Mammary epithelial cell (primary cell): ENCODE measurements at regions not wholly inside any gene's neighbourhood (a gene's known extent, or its start where the extent isn't known, plus 50 kb on each side); places are given as distances from the start of the nearest gene placed in this dataset.

Experiments used
- CTCF ChIP-seq, 2 donors: IDR thresholded peaks in 1 of 2; conservative IDR thresholded peaks in 1 of 2; 2 replicates each; pipeline ENCODE4 v1.5.1; 2011 to 2012; ENCODE audit warnings: inconsistent platforms in 2 of 2, low read length in 2 of 2, mild to moderate bottlenecking in 2 of 2, control low read depth in 1 of 2, low read depth in 1 of 2; ENCODE audit not compliant: insufficient read depth in 1 of 2; ENCODE audit errors: extremely low read depth in 1 of 2
- EZH2 ChIP-seq: IDR thresholded peaks from 2 replicates; pipeline ENCODE4 v1.6.1; 2012; ENCODE audit warnings: low read length, inconsistent platforms, borderline replicate concordance

- TF ChIP-seq CTCF (conservative IDR thresholded peaks at IDR 0.05 in 1 of 2, IDR thresholded peaks at IDR 0.05 in 1 of 2; ENCODE audit: extremely low read depth in 1 of 2, insufficient read depth in 1 of 2, low read depth in 1 of 2, low read length in 2 of 2) = no peak
- no peak for TF ChIP-seq EZH2
Observed at GRCh38 chr7:82579047-82579446, 135.5 kb upstream of the CACNA2D1 start.
